ENCODE measurements at regions not wholly inside any gene's neighbourhood (a gene's known extent, or its start where the extent isn't known, plus 50 kb on each side); places are given as distances from the start of the nearest gene placed in this dataset.

- TF ChIP-seq IRF2 (CRISPR knock-in tag; IDR thresholded peaks at IDR 0.05) (0 out of 2 replicates have a peak, but pooled peaks have one; percentile 67), NFATC3 (CRISPR knock-in tag; IDR thresholded peaks at IDR 0.05) (no peak), NFRKB (IDR thresholded peaks at IDR 0.05) (no peak), GABPA (IDR thresholded peaks at IDR 0.05; ENCODE audit: low read depth, low read length) (no peak), GABPA (CRISPR knock-in tag; IDR thresholded peaks at IDR 0.05; ENCODE audit: low read depth) (peak; percentile 29; the same call in 1 of the 2 replicates), ZNF773 (CRISPR knock-in tag; IDR thresholded peaks at IDR 0.05; ENCODE audit: borderline replicate concordance) (no peak), CREM (IDR thresholded peaks at IDR 0.05) (peak; percentile 39; the same call in 1 of the 2 replicates), CREM (CRISPR knock-in tag; IDR thresholded peaks at IDR 0.05) (no peak), GABPB1 (CRISPR knock-in tag; IDR thresholded peaks at IDR 0.05) (peak; percentile 45; the same call in 1 of the 2 replicates), SAP130 (CRISPR knock-in tag; IDR thresholded peaks at IDR 0.05; ENCODE audit: low read depth) (peak; percentile 90), ZFP36L1 (CRISPR knock-in tag; IDR thresholded peaks at IDR 0.05) (no peak), TFE3 (CRISPR knock-in tag; IDR thresholded peaks at IDR 0.05) (peak; percentile 87), ZNF747 (CRISPR knock-in tag; IDR thresholded peaks at IDR 0.05; ENCODE audit: borderline replicate concordance) (no peak), ZMYM2 (CRISPR knock-in tag; IDR thresholded peaks at IDR 0.05) (no peak), SMAD3 (CRISPR knock-in tag; IDR thresholded peaks at IDR 0.05) (0 out of 2 replicates have a peak, but pooled peaks have one; percentile 57), FOXM1 (CRISPR knock-in tag; IDR thresholded peaks at IDR 0.05) (no peak), MZF1 (CRISPR knock-in tag; IDR thresholded peaks at IDR 0.05; ENCODE audit: borderline replicate concordance) (no peak), DMAP1 (CRISPR knock-in tag; IDR thresholded peaks at IDR 0.05) (peak; percentile 61), XRCC5 (optimal IDR thresholded peaks at IDR 0.05; ENCODE audit: low read length) (peak; percentile 57), SPEN (CRISPR knock-in tag; IDR thresholded peaks at IDR 0.05; ENCODE audit: low read depth) (peak; percentile 35; the same call in 1 of the 2 replicates), PRDM4 (CRISPR knock-in tag; IDR thresholded peaks at IDR 0.05; ENCODE audit: borderline replicate concordance) (no peak), ZMYM4 (CRISPR knock-in tag; IDR thresholded peaks at IDR 0.05) (no peak), ZBTB21 (CRISPR knock-in tag; IDR thresholded peaks at IDR 0.05) (no peak), ZNF816 (CRISPR knock-in tag; IDR thresholded peaks at IDR 0.05; ENCODE audit: borderline replicate concordance) (0 out of 2 replicates have a peak, but pooled peaks have one; percentile 50), RBFOX2 (IDR thresholded peaks at IDR 0.05; ENCODE audit: low read depth, low read length) (peak; percentile 40; the same call in 1 of the 2 replicates), ZSCAN30 (CRISPR knock-in tag; IDR thresholded peaks at IDR 0.05) (no peak), CHD2 (IDR thresholded peaks at IDR 0.05; ENCODE audit: low read depth, low read length) (no peak), PATZ1 (CRISPR knock-in tag; IDR thresholded peaks at IDR 0.05) (peak; percentile 65; the same call in 1 of the 2 replicates), ZNF383 (CRISPR knock-in tag; IDR thresholded peaks at IDR 0.05; ENCODE audit: borderline replicate concordance) (no peak)
These were observed 131.3 kb downstream of the TOMM20 start (continued) for GRCh38 chr1:234997201-234997895.
